ENCODE measurements at regions not wholly inside any gene's neighbourhood (a gene's known extent, or its start where the extent isn't known, plus 50 kb on each side); places are given as distances from the start of the nearest gene placed in this dataset.

- Histone ChIP-seq H3K27me3 (ENCODE audit: control insufficient read depth, insufficient read depth, low read length) (no peaks in the 10 kb centered on the region), H3K9me3 (ENCODE audit: control insufficient read depth, insufficient read depth, low read depth, low read length) (no peaks in the 10 kb centered on the region), H3K27ac (ENCODE audit: low read length) (no peak overlapping the region), H3K36me3 (ENCODE audit: control insufficient read depth, insufficient read depth, low read length) (no peaks in the 10 kb centered on the region), H3K4me3 (ENCODE audit: low read depth in 2 of 2, low read length in 2 of 2) (no peak overlapping the region), H3K4me1 (ENCODE audit: control insufficient read depth, insufficient read depth, low read length) (peaks cover 3% of the 10 kb centered on the region; the same call in 1 of the 2 replicates)
- POLR2A ChIA-PET, result interaction anchor here (0.7 kb wide), 1 partner anchor 195 kb away, joined by 11 read pairs; no protein-coding TSS in a partner anchor
- intact Hi-C loops (cut with micrococcal nuclease; ENCODE audit: unreplicated experiment), result no loop called here
- BruUV-seq (replicated peaks), result no TSS peak
- in situ Hi-C loops (cut with HindIII; ENCODE audit: low pct_unique_long_range_greater_than_20kb, low sequenced_read_pairs), result no loop called here
- TF ChIP-seq POLR2AphosphoS5 (IDR thresholded peaks at IDR 0.05; ENCODE audit: low read depth, low read length), result no peak
- TF ChIP-seq CTCF (IDR thresholded peaks at IDR 0.05), result no peak
- TF ChIP-seq REST (IDR thresholded peaks at IDR 0.05; ENCODE audit: insufficient read depth in 1 of 2, low read depth in 2 of 2, low read length in 1 of 2), result no peak
- ATAC-seq (no peak), DNase-seq (ENCODE audit: low read depth, low spot score) (no peak)
- CTCF ChIA-PET, result interaction anchor here (0.6 to 0.7 kb wide), 4 partner anchors 16 to 915 kb away, joined by 3 to 5 read pairs (median 4); no protein-coding TSS in a partner anchor
Measured at GRCh38 chr5:96129276-96129675, 167.6 kb upstream of the ELL2 start.

GRCh38 chr5:96128204-96128864, 166.7 kb upstream of the ELL2 start:
- Histone ChIP-seq H3K27ac (ENCODE audit: low read length) (peak overlapping the region; percentile 73; the same call in 1 of the 2 replicates), H3K4me1 (ENCODE audit: control insufficient read depth, insufficient read depth, low read length) (peaks cover 3% of the 10 kb centered on the region; the same call in 1 of the 2 replicates), H3K36me3 (ENCODE audit: control insufficient read depth, insufficient read depth, low read length) (no peaks in the 10 kb centered on the region), H3K9me3 (ENCODE audit: control insufficient read depth, insufficient read depth, low read depth, low read length) (no peaks in the 10 kb centered on the region), H3K4me3 (ENCODE audit: low read depth in 2 of 2, low read length in 2 of 2) (no peak overlapping the region), H3K27me3 (ENCODE audit: control insufficient read depth, insufficient read depth, low read length) (no peaks in the 10 kb centered on the region)
- ATAC-seq, result no peak
- POLR2A ChIA-PET, result no interaction called here
- in situ Hi-C loops (cut with HindIII; ENCODE audit: low pct_unique_long_range_greater_than_20kb, low sequenced_read_pairs) (no loop called here), intact Hi-C loops (cut with micrococcal nuclease; ENCODE audit: unreplicated experiment) (no loop called here)
- no TSS peak for BruUV-seq (replicated peaks)
- TF ChIP-seq REST (IDR thresholded peaks at IDR 0.05; ENCODE audit: insufficient read depth in 1 of 2, low read depth in 2 of 2, low read length in 1 of 2) (no peak), SIN3A (IDR thresholded peaks at IDR 0.05; ENCODE audit: borderline replicate concordance, insufficient read depth, low read depth, low read length) (no peak), CTCF (IDR thresholded peaks at IDR 0.05) (no peak), TCF7L2 (IDR thresholded peaks at IDR 0.05; ENCODE audit: low read depth, low read length) (no peak), POLR2AphosphoS5 (IDR thresholded peaks at IDR 0.05; ENCODE audit: low read depth, low read length) (no peak)
- CTCF ChIA-PET, result no interaction called here
- DNase-seq (ENCODE audit: low read depth, low spot score), result no peak
